GM21723 (cell line): ENCODE measurements at regions not wholly inside any gene's neighbourhood (a gene's known extent, or its start where the extent isn't known, plus 50 kb on each side); places are given as distances from the start of the nearest gene placed in this dataset.
"Not testable (repeated sequence)": the region's sequence is repeated elsewhere in the genome, so short reads cannot be mapped to it uniquely, and the experiment has no call there.

Experiments
- ATAC-seq: cut with Tn5 transposase; IDR thresholded peaks from one replicate; pipeline ENCODE4 v1.9.1; 2021; ENCODE audit warnings: mild to moderate bottlenecking, moderate library complexity; ENCODE audit not compliant: unreplicated experiment

- no peak for ATAC-seq
These were observed 247.8 kb downstream of the FNDC1 start for GRCh38 chr6:159416891-159417560.

GRCh38 chr6:159415540-159415939 lies 246.3 kb downstream of the FNDC1 start:
- no peak for ATAC-seq

GRCh38 chr6:159414711-159415110 lies 245.5 kb downstream of the FNDC1 start:
- no peak for ATAC-seq

GRCh38 chr6:159407211-159407780 lies 238.1 kb downstream of the FNDC1 start:
- ATAC-seq = not testable (repeated sequence)

DNA sequence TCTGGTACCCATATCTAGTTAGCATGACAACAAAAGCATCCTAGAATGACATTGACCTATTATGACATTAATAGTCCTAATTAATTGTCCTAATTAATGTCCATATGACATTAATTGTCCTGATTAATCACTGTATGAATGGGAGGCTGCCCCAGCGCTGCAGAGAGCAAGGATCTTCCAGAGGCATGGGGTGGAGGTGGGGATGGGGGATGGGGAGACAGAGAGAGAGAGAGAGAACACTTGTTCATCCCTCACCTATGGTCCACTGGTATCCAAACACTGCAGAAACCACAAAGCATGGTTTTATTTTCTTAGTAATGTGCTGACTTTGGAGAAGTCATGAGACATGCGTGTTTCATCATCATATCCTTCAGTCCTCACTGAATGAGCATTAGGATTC lies 235.1 kb downstream of the FNDC1 start:
- ATAC-seq = no peak

DNA sequence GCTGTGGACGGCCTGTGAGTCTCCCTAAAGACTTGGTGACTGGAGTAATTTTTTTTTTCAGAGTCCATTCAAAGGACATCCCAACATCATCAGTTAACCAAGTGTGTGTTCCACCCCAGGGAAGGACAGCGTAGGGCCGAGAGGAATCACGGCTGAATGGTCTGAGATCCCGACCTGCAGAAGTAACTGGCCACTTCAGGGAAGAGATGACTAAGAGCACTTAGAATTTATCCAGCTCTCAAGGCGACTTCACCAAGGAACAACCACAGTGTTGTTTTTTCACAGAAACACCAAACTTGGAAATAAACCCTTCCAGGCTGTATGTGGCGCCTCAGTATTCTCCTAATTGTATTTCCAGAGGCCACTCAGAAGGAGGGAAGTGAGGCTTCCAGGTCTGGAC lies 231.6 kb downstream of the FNDC1 start:
- ATAC-seq = no peak

GRCh38 chr6:159399751-159400221 lies 230.6 kb downstream of the FNDC1 start:
- ATAC-seq = no peak

DNA sequence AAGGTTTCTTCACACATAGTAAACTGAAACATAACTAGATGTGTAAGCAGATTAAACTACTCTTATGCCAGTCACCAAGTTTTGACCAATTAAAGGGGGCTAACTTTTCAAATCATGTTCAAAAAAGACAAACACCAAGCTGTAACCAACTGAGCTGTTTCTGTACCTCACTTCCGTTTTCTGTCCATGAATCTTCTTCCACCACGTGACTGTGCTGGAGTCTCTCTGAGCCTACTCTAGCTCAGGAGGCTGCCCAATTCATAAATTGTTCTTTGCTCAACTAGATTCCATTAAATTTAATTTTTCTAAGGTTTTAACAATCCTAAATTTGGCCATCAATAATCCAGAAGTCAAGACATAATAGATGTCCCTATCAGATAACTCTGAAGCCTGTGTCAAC lies 229.4 kb downstream of the FNDC1 start:
- ATAC-seq = no peak

- no peak for ATAC-seq
These were observed 228.6 kb downstream of the FNDC1 start for GRCh38 chr6:159397753-159398152.

- ATAC-seq = no peak
These were observed 226.4 kb downstream of the FNDC1 start for GRCh38 chr6:159395609-159396008.

DNA sequence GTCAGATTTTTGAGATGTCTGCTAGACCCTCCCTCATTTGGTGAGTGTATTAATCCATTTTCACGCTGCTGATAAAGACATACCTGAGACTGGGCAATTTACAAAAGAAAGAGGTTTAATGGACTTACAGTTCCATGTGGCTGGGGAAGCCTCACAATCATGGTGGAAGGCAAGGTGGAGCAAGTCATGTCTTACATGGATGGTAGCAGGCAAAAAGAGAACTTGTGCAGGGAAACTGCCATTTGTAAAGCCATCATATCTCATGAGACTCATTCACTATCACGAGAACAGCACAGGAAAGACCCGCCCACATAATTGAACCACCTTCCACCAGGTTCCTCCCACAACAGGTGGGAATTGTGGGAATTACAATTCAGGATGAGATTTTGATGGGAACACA lies 223.5 kb downstream of the FNDC1 start:
- not testable (repeated sequence) for ATAC-seq

GRCh38 chr6:159390381-159390780 lies 221.2 kb downstream of the FNDC1 start:
- ATAC-seq = no peak

DNA sequence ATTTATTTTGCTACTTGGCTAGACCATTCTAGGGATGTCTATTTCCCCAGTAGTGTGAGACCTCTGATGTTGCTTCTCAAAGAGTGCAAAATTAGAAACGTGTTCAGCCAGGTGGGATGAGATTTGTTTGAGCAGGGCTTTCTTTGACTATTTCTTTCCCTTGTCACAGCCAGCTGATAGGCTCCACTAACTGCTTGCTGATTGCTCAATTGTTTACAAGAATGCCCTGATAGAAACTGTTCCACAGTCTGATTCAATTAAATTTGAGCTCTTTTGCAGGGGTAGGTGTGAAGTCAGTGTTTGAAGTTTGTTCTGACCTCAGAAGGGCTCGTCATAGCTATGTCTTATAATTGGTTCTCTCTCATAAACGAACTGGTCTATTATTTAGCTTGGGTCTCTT lies 220.5 kb downstream of the FNDC1 start:
- no peak for ATAC-seq

DNA sequence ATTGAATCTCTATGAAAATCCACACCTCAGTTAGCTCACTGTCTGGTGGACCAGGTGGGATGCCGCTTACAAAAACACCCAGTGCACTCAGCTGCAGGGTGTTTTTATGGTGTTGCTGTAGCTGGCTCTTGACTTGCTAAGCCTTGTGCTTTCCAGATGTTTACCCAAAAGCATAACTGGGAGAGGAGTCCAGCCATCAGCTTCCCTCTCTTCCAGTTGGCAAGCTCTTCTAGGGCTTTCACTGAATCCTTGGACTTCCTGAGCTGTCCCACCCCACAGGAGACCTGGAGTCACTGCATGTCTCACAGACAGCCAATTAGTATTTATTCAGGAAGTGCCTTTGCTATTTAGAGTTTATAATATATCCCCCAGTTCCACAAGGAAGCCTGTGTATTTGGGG lies 210.9 kb downstream of the FNDC1 start:
- ATAC-seq = no peak

DNA sequence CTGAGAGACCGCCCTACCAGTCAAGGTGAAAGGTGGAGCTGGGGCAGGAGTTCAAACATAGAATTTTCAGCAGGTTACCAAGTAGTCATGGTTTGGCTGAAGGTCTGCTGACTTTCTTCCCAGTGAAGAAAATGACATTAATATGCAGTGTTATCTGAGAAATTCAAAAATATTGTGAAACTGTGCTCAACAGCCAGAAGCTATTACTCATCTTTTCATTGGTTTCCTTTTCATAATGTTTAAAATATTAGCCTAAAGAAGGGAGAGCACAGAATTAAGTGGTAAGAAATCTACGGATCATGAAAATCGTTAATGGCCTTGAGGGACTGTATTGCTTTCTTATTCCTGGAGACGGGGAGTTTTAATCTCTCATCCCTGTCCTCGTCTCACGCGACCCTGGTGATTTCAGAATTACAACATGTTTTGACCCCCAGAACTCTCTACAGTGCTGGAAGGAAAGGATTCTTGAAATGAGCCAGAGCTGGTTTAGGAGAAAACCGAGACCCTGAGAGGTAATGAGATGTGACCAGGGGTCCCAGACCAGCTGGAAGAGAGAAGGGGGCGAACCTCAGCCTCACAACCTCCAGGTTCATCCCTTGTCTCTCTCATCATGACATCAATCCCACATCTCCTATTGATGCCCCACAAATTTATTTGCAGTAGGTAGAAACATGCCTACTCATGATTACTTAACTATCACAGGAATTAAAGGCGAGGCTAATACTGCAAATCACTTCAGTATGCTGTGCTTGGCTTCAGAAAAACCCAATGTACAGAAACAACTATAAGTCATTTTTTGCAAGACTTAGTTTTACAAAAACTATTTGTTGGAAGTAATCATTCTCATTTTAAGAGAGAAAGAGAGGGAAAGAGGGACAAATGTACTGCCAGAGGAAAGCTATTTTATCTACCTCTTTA lies 209.5 kb downstream of the FNDC1 start:
- no peak for ATAC-seq

DNA sequence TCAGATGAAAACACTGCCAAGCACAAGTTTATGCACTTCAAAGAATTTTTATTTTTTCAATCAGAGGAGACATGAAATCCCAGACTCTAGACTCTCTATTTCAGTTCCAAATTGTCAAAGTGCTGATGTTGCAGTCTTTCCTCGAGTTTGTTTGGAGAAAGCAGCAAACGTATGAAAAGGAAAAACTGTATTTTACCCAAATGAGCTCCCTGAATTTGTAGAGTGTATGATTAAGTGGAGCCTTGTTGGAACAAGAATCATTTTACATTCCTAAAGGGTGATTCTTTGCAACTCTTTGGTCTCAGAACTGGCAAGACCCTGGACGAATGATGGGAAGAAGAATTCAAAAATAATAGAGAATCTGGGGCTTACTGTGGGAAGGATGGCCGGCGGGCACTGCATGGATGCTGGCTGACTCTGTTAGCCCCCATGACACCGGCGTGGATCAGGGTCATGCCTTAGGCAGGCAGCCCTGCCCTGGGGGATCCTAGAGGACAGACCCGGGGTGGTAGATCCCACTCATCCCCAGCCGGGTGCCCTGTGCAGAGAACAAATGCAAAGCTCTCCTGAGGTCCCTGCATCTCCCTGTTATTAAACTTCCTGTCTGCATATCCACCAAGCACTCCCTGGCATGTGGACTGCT lies 207.4 kb downstream of the FNDC1 start:
- no peak for ATAC-seq

DNA sequence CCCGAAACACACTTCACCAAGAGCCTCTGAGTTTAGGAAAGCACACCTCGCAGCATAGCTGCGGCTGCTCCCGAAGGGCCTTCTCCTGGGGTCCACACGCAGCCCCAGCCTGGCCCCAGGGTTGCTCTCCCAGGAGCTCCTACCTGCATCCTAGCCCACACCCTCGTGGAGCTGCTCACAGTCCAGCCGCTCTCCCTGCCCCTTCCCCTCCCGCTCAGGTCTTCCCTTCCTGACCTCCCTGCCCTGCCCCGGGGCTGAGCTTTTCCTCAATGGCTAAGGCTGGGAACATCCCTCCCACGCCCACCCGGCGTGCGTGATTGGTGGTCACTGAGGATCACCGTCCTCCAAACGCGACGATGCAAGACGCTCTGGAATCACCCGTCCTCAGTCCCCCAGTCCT lies 205.8 kb downstream of the FNDC1 start:
- ATAC-seq = no peak

DNA sequence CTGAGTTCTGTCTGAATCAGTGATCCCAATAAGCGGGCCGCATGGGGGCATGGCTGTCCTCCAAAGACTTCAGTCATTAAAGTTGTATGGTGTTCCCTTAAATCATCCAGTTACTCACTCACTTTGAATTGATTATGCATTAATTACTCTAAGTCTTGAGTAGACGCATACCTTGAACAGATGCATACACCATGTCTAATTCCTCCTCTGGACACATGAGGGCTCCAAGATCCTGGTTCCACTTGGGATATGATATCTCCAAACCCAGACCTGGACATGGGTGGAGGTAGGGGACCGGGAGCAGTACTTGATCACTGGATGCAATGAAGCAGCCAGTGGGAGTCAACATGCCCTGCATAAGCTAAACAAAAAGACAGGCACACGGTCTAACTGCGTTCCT lies 204.5 kb downstream of the FNDC1 start:
- no peak for ATAC-seq

GRCh38 chr6:159372333-159372732 lies 203.1 kb downstream of the FNDC1 start:
- ATAC-seq = no peak

GRCh38 chr6:159360306-159360705 lies 191.1 kb downstream of the FNDC1 start:
- ATAC-seq = no peak

DNA sequence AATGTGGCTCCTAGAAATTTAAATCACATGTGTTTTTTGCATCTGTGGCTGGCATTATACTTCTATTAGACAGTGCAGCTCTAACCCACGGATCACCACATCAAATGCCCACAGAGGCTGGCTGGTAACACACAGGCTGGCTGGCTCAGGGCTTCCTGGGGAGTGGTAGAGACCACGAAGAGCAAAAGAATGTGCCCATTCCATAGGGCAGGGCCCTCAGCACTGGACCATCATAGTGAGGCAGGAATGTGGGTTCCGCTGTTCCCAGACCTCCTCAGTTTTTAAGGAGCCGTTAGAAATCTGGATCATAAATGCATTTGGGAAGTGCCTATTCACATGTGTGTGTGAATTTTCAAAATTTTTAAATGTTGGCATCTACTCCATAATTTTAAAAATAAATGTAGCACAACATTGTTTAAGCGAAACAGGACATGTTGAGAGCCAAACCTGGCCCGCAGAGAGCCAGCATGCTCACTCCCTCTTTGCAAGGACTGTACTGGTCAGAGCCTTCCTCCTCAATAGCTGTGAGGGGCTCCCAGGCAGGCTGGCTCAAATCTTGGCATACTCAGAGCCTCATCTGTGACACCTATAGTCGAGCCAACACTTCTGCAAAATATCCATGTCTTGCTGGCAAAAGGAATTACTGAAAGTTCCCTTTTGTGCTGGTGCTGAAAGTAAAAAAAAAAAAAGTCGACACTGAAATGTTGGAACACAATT lies 190.5 kb downstream of the FNDC1 start:
- ATAC-seq = no peak
